AG09309 (cell line): ENCODE measurements at regions not wholly inside any gene's neighbourhood (a gene's known extent, or its start where the extent isn't known, plus 50 kb on each side); places are given as distances from the start of the nearest gene placed in this dataset.
"Not testable (repeated sequence)": the region's sequence is repeated elsewhere in the genome, so short reads cannot be mapped to it uniquely, and the experiment has no call there.

Experiments used
- DNase-seq: peaks from one replicate; pipeline ENCODE4 v3.0.0-alpha.2; 2010; ENCODE audit warnings: low read depth
- H3K4me3 ChIP-seq: 2 replicates; pipeline ENCODE4 v1.5.1; 2011; ENCODE audit warnings: mild to moderate bottlenecking, low read depth, low read length, moderate library complexity; ENCODE audit not compliant: control insufficient read depth
- CTCF ChIP-seq: IDR thresholded peaks from 2 replicates; pipeline ENCODE4 v1.5.1; 2011; ENCODE audit warnings: mild to moderate bottlenecking, low read depth, low read length, inconsistent platforms; ENCODE audit not compliant: insufficient read depth, control insufficient read depth; ENCODE audit errors: missing control alignments

GRCh38 chr2:90028381-90029079, 1337.1 kb downstream of the RPIA start:
- not testable (repeated sequence) for DNase-seq, H3K4me3 ChIP-seq

- not testable (repeated sequence) for H3K4me3 ChIP-seq, DNase-seq
Observed at GRCh38 chr2:90029080-90029428, 1337.6 kb downstream of the RPIA start.

- not testable (repeated sequence) for H3K4me3 ChIP-seq, DNase-seq
Observed at GRCh38 chr2:90032269-90032668, 1340.8 kb downstream of the RPIA start.

GRCh38 chr2:90036335-90036734, 1344.9 kb downstream of the RPIA start:
- not testable (repeated sequence) for DNase-seq

GRCh38 chr2:90039093-90039492, 1347.6 kb downstream of the RPIA start:
- not testable (repeated sequence) for H3K4me3 ChIP-seq, DNase-seq

More at GRCh38 chr2:90036335-90036734, 1344.9 kb downstream of the RPIA start:
- H3K4me3 ChIP-seq, result not testable (repeated sequence)

GRCh38 chr2:90047776-90048175, 1356.3 kb downstream of the RPIA start:
- not testable (repeated sequence) for H3K4me3 ChIP-seq, DNase-seq

GRCh38 chr2:90052113-90052631, 1360.7 kb downstream of the RPIA start:
- not testable (repeated sequence) for H3K4me3 ChIP-seq, DNase-seq

- DNase-seq, result no peak
- TF ChIP-seq CTCF, result peak; percentile 81
- H3K4me3 ChIP-seq, result no peak overlapping the region
Observed at GRCh38 chr2:90069290-90069894, 1377.9 kb downstream of the RPIA start.

GRCh38 chr2:90076311-90076710, 1384.8 kb downstream of the RPIA start:
- no peak overlapping the region for H3K4me3 ChIP-seq
- no peak for TF ChIP-seq CTCF
- no peak for DNase-seq

GRCh38 chr2:90077948-90078347, 1386.5 kb downstream of the RPIA start:
- no peak overlapping the region for H3K4me3 ChIP-seq
- TF ChIP-seq CTCF, result no peak
- DNase-seq, result no peak
